A673 (cell line): ENCODE measurements at regions not wholly inside any gene's neighbourhood (a gene's known extent, or its start where the extent isn't known, plus 50 kb on each side); places are given as distances from the start of the nearest gene placed in this dataset.

Source experiments
- BruUV-seq: library from RNA; stranded (reverse); fragments of 400-500 nt; replicated peaks from 2 replicates; lab custom pipeline; 2021; lab: Mats Ljungman, UMichigan
- CTCF ChIA-PET: fragments of 300-600 bp; sonication (Branson Sonifier 250); formaldehyde crosslinking; loops from one replicate; lab custom pipeline; 2022; ENCODE audit warnings: antibody characterized with exemption; lab: Charles Lee
- POLR2A ChIA-PET: fragments of 300-600 bp; sonication (Branson Sonifier 250); formaldehyde crosslinking; loops from one replicate; lab custom pipeline; 2022; ENCODE audit warnings: antibody characterized with exemption; ENCODE audit not compliant: low non-redundant PET; lab: Charles Lee
- DNase-seq: peaks from one replicate; pipeline ENCODE4 v3.0.0-alpha.2; 2015; ENCODE audit warnings: low spot score
- H3K27ac ChIP-seq: fragments of 200-600 bp; sonication (generic); 2 replicates; pipeline ENCODE4 v1.5.1; 2016; ENCODE audit warnings: mixed run types, low read depth, mild to moderate bottlenecking, mixed read lengths, antibody characterized with exemption, low read length; ENCODE audit not compliant: poor library complexity, severe bottlenecking
- H3K27me3 ChIP-seq: fragments of 200-600 bp; sonication (generic); replicated peaks from 2 replicates; pipeline ENCODE4 v1.6.1; 2017; ENCODE audit warnings: mixed run types, low read depth, mild to moderate bottlenecking, mixed read lengths, antibody characterized with exemption, low read length; ENCODE audit not compliant: insufficient read depth, poor library complexity
- H3K36me3 ChIP-seq: fragments of 200-600 bp; sonication (generic); 2 replicates; pipeline ENCODE4 v1.6.1; 2016; ENCODE audit warnings: mixed run types, mild to moderate bottlenecking, mixed read lengths, antibody characterized with exemption, low read length; ENCODE audit not compliant: insufficient read depth, poor library complexity, severe bottlenecking
- H3K4me1 ChIP-seq: fragments of 200-600 bp; sonication (generic); 2 replicates; pipeline ENCODE4 v1.6.1; 2017; ENCODE audit warnings: mixed run types, mild to moderate bottlenecking, mixed read lengths, antibody characterized with exemption, low read length; ENCODE audit not compliant: insufficient read depth, poor library complexity, severe bottlenecking
- H3K4me3 ChIP-seq: fragments of 200-600 bp; sonication (generic); 2 replicates; pipeline ENCODE4 v1.5.1; 2016; ENCODE audit warnings: low read depth, mixed run types, mild to moderate bottlenecking, mixed read lengths, low read length; ENCODE audit not compliant: poor library complexity, severe bottlenecking
- H3K9me3 ChIP-seq: fragments of 200-600 bp; sonication (generic); 2 replicates; pipeline ENCODE4 v1.6.1; 2016; ENCODE audit warnings: mixed run types, low read depth, mild to moderate bottlenecking, mixed read lengths, antibody characterized with exemption, low read length; ENCODE audit not compliant: poor library complexity, severe bottlenecking
- CTCF ChIP-seq: fragments of 300-800, 200-600 bp; sonication (generic); conservative IDR thresholded peaks from 2 replicates; pipeline ENCODE4 v1.5.1; 2017; ENCODE audit warnings: low read depth, mild to moderate bottlenecking, antibody characterized with exemption, low read length, moderate library complexity, mixed read lengths
- EZH2 ChIP-seq: fragments of 200-600 bp; sonication (generic); IDR thresholded peaks from 2 replicates; pipeline ENCODE4 v1.6.1; 2017; ENCODE audit warnings: borderline replicate concordance, low read depth, mild to moderate bottlenecking, mixed read lengths, antibody characterized with exemption, low read length; ENCODE audit not compliant: poor library complexity, severe bottlenecking
- intact Hi-C: fragments of 100-400 bp; cut with micrococcal nuclease; formaldehyde crosslinking; loops from one replicate; pipeline ENCODE4 v1.10.0; 2022; ENCODE audit not compliant: unreplicated experiment

DNA sequence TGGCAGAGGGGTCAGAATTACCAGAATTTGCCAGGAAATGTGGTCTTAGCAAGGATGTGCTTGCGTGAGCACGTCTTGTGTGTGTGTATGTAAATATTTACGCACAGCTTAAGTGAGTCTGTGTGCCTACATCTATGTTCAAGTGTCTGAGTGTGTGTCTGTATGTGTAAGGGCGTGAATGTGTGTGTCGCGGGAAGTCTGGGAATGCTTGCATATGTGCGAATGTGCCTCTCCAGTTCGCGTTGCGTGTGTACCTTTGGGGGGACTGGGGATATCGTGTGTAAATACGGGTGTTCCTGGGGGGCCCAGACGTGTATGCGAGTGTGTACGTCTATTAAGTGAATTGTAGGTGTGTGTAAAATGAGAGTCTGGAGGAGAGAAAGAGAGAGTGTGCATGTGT is 68.6 kb upstream of the POU3F1 start:
- no TSS peak for BruUV-seq

GRCh38 chr1:38114241-38115026 is 67.8 kb upstream of the POU3F1 start:
- Histone ChIP-seq H3K4me3 (no peak overlapping the region), H3K9me3 (no peaks in the 10 kb centered on the region), H3K36me3 (no peaks in the 10 kb centered on the region), H3K4me1 (peaks cover 24% of the 10 kb centered on the region), H3K27ac (peak overlapping the region; percentile 75), H3K27me3 (no peaks in the 10 kb centered on the region)
- no TSS peak for BruUV-seq
- ChIA-PET POLR2A (interaction anchor here (0.6 to 1.2 kb wide), 4 partner anchors 19 to 95 kb away, joined by 3 to 7 read pairs (median 4); no protein-coding TSS in a partner anchor), CTCF (interaction anchor here (0.6 to 1.0 kb wide), 2 partner anchors 38 to 43 kb away, joined by 3 read pairs; no protein-coding TSS in a partner anchor)
- intact Hi-C loops, result no loop called here
- peak; percentile 94 for DNase-seq
- TF ChIP-seq EZH2 (no peak), CTCF (peak; percentile 30; the same call in 1 of the 2 replicates)

More for the DNA sequence above, 68.6 kb upstream of the POU3F1 start:
- peak overlapping the region; percentile 75 for H3K27ac ChIP-seq
- CTCF ChIA-PET, result no interaction called here
- H3K27me3 ChIP-seq, result no peaks in the 10 kb centered on the region
- H3K4me1 ChIP-seq, result peaks cover 24% of the 10 kb centered on the region
- H3K4me3 ChIP-seq, result no peak overlapping the region
- no peaks in the 10 kb centered on the region for H3K9me3 ChIP-seq
- no peak for DNase-seq
- POLR2A ChIA-PET, result no interaction called here
- H3K36me3 ChIP-seq, result no peaks in the 10 kb centered on the region
- intact Hi-C loops, result no loop called here
- TF ChIP-seq CTCF (no peak), EZH2 (no peak)

GRCh38 chr1:38113159-38113666 is 66.6 kb upstream of the POU3F1 start:
- H3K27me3 ChIP-seq, result no peaks in the 10 kb centered on the region
- BruUV-seq, result no TSS peak
- no peaks in the 10 kb centered on the region for H3K36me3 ChIP-seq
- no peak for DNase-seq
- peaks cover 24% of the 10 kb centered on the region for H3K4me1 ChIP-seq
- H3K4me3 ChIP-seq, result no peak overlapping the region
- POLR2A ChIA-PET, result no interaction called here
- TF ChIP-seq EZH2, result no peak
- TF ChIP-seq CTCF, result no peak
- H3K9me3 ChIP-seq, result no peaks in the 10 kb centered on the region
- peak overlapping the region; percentile 75 for H3K27ac ChIP-seq
- intact Hi-C loops, result no loop called here
- CTCF ChIA-PET, result no interaction called here
